Panc1 (cell line): ENCODE measurements at regions not wholly inside any gene's neighbourhood (a gene's known extent, or its start where the extent isn't known, plus 50 kb on each side); places are given as distances from the start of the nearest gene placed in this dataset.
"Not testable (repeated sequence)": the region's sequence is repeated elsewhere in the genome, so short reads cannot be mapped to it uniquely, and the experiment has no call there.

ENCODE experiments used
- ATAC-seq: fragments of 200-7000 bp; cut with Tn5 transposase; 2 replicates; pipeline ENCODE4 v1.9.1; 2020; ENCODE audit warnings: mild to moderate bottlenecking, moderate library complexity
- BruUV-seq: library from RNA; stranded (reverse); fragments of 400-500 nt; replicated peaks from 2 replicates; lab custom pipeline; 2021; lab: Mats Ljungman, UMichigan
- CTCF ChIA-PET: fragments of 300-600 bp; sonication (Branson Sonifier 250); formaldehyde crosslinking; loops from one replicate; lab custom pipeline; 2022; ENCODE audit warnings: antibody characterized with exemption; lab: Charles Lee
- POLR2A ChIA-PET: fragments of 300-600 bp; sonication (Branson Sonifier 250); formaldehyde crosslinking; loops from one replicate; lab custom pipeline; 2022; ENCODE audit warnings: antibody characterized with exemption; lab: Charles Lee
- DNase-seq: peaks from one replicate; pipeline ENCODE4 v3.0.0-alpha.2; 2010; ENCODE audit warnings: low read depth, low spot score
- H3K27ac ChIP-seq: 2 replicates; pipeline ENCODE4 v1.5.1; 2011; ENCODE audit warnings: mild to moderate bottlenecking, low read length, inconsistent platforms
- H3K27me3 ChIP-seq: fragments of 200-500 bp; sonication (Bioruptor generic); 2 replicates; pipeline ENCODE4 v1.6.0; 2014; ENCODE audit warnings: low read length, inconsistent platforms; ENCODE audit not compliant: control insufficient read depth, insufficient read depth
- H3K36me3 ChIP-seq: fragments of 200-500 bp; sonication (Bioruptor generic); 2 replicates; pipeline ENCODE4 v1.5.1; 2014; ENCODE audit warnings: inconsistent platforms, mild to moderate bottlenecking, low read length, moderate library complexity; ENCODE audit not compliant: control insufficient read depth, insufficient read depth
- H3K4me1 ChIP-seq: 2 replicates; pipeline ENCODE4 v1.5.1; 2011; ENCODE audit warnings: inconsistent platforms, mild to moderate bottlenecking, low read length, moderate library complexity; ENCODE audit not compliant: control insufficient read depth, insufficient read depth
- H3K4me3 ChIP-seq, 2 experiments: 2 replicates each; pipeline ENCODE4 v1.5.1; 2011 to 2012; ENCODE audit warnings: low read depth in 2 of 2, low read length in 2 of 2, mild to moderate bottlenecking in 2 of 2, inconsistent platforms in 1 of 2, moderate library complexity in 1 of 2
- H3K9me3 ChIP-seq: fragments of 200-500 bp; sonication (Bioruptor generic); 2 replicates; pipeline ENCODE4 v1.5.1; 2014; ENCODE audit warnings: low read depth, mild to moderate bottlenecking, inconsistent platforms, low read length, moderate library complexity; ENCODE audit not compliant: control insufficient read depth, insufficient read depth
- CTCF ChIP-seq: fragments of 450-650 bp; IDR thresholded peaks from 2 replicates; pipeline ENCODE4 v1.5.1; 2017; ENCODE audit warnings: mild to moderate bottlenecking
- POLR2AphosphoS5 ChIP-seq: IDR thresholded peaks from 2 replicates; pipeline ENCODE4 v1.6.1; 2012; ENCODE audit warnings: mild to moderate bottlenecking, low read depth, low read length, moderate library complexity
- REST ChIP-seq, 2 experiments: IDR thresholded peaks; 2 replicates each; pipeline ENCODE4 v1.6.1; 2011 to 2012; ENCODE audit warnings: low read depth in 2 of 2, control low read depth in 1 of 2, low read length in 1 of 2, mild to moderate bottlenecking in 1 of 2, moderate library complexity in 1 of 2; ENCODE audit not compliant: insufficient read depth in 1 of 2
- SIN3A ChIP-seq: IDR thresholded peaks from 2 replicates; pipeline ENCODE4 v1.6.1; 2012; ENCODE audit warnings: low read depth, mild to moderate bottlenecking, low read length, moderate library complexity, borderline replicate concordance; ENCODE audit not compliant: insufficient read depth
- TCF7L2 ChIP-seq: IDR thresholded peaks from 2 replicates; pipeline ENCODE4 v1.6.1; 2011; ENCODE audit warnings: mild to moderate bottlenecking, low read depth, low read length, inconsistent platforms
- in situ Hi-C: cut with HindIII; loops from 2 replicates; pipeline ENCODE4 v1.10.0; 2016; ENCODE audit warnings: low sequenced_read_pairs, low pct_unique_long_range_greater_than_20kb
- intact Hi-C: fragments of 100-400 bp; cut with micrococcal nuclease; formaldehyde crosslinking; loops from one replicate; pipeline ENCODE4 v1.10.0; 2022; ENCODE audit not compliant: unreplicated experiment

- BruUV-seq, H3K4me1 ChIP-seq, H3K4me3 ChIP-seq, H3K36me3 ChIP-seq, ATAC-seq, in situ Hi-C loops, intact Hi-C loops, CTCF ChIA-PET, H3K9me3 ChIP-seq, H3K27me3 ChIP-seq, POLR2A ChIA-PET, H3K27ac ChIP-seq, DNase-seq: not testable (repeated sequence)
These were observed 254.6 kb downstream of the ADGRL2 start for GRCh38 chr1:82055375-82055774.

- no peak for TF ChIP-seq POLR2AphosphoS5
- no peak for TF ChIP-seq REST (IDR thresholded peaks at IDR 0.05; ENCODE audit: insufficient read depth in 1 of 2, low read depth in 2 of 2, low read length in 1 of 2)
- no peak for TF ChIP-seq SIN3A
- no peak for TF ChIP-seq TCF7L2
- TF ChIP-seq CTCF, result no peak
- no TSS peak for BruUV-seq
- Histone ChIP-seq H3K27me3 (no peaks in the 10 kb centered on the region), H3K9me3 (no peaks in the 10 kb centered on the region), H3K27ac (no peak overlapping the region), H3K36me3 (no peaks in the 10 kb centered on the region), H3K4me1 (no peaks in the 10 kb centered on the region), H3K4me3 (no peak overlapping the region)
- ChIA-PET CTCF (no interaction called here), POLR2A (no interaction called here)
- intact Hi-C loops, result no loop called here
- DNase-seq (no peak), ATAC-seq (no peak)
- in situ Hi-C loops, result no loop called here
These were observed 251.8 kb downstream of the ADGRL2 start for GRCh38 chr1:82052563-82052962.

- no peaks in the 10 kb centered on the region for H3K4me1 ChIP-seq
- BruUV-seq, result no TSS peak
- intact Hi-C loops (no loop called here), in situ Hi-C loops (no loop called here)
- POLR2A ChIA-PET, result no interaction called here
- no peak for TF ChIP-seq REST (IDR thresholded peaks at IDR 0.05; ENCODE audit: insufficient read depth in 1 of 2, low read depth in 2 of 2, low read length in 1 of 2)
- no peak for TF ChIP-seq CTCF
- TF ChIP-seq TCF7L2, result no peak
- no peak for TF ChIP-seq SIN3A
- TF ChIP-seq POLR2AphosphoS5, result no peak
- no peaks in the 10 kb centered on the region for H3K9me3 ChIP-seq
- DNase-seq, result no peak
- H3K27me3 ChIP-seq, result no peaks in the 10 kb centered on the region
- ATAC-seq, result no peak
- no peak overlapping the region for H3K27ac ChIP-seq
- CTCF ChIA-PET, result no interaction called here
- H3K36me3 ChIP-seq, result no peaks in the 10 kb centered on the region
- no peak overlapping the region for H3K4me3 ChIP-seq
These were observed 247.9 kb downstream of the ADGRL2 start for GRCh38 chr1:82048596-82048995.
